H1 (cell line): ENCODE measurements at regions not wholly inside any gene's neighbourhood (a gene's known extent, or its start where the extent isn't known, plus 50 kb on each side); places are given as distances from the start of the nearest gene placed in this dataset.

Source experiments
- CTCF ChIA-PET: fragments of 300-600 bp; sonication (Branson Sonifier 250); formaldehyde crosslinking; loops from one replicate; lab custom pipeline; 2021; ENCODE audit not compliant: partially characterized antibody; lab: Charles Lee
- POLR2A ChIA-PET: fragments of 300-600 bp; sonication (Branson Sonifier 250); formaldehyde crosslinking; loops from one replicate; lab custom pipeline; 2021; ENCODE audit warnings: inconsistent platforms; ENCODE audit not compliant: partially characterized antibody; lab: Charles Lee
- DNase-seq, 2 experiments: peaks; one replicate each; pipeline versions ENCODE4 v3.0.0 to v3.0.0-alpha.2; 2010 to 2022; ENCODE audit warnings: low spot score in 2 of 2, low read depth in 1 of 2, mixed read lengths in 1 of 2
- FAIRE-seq: peaks from 2 replicates; lab custom pipeline; 2011; peaks lifted over from hg19 to GRCh38; lab: Jason Lieb, UNC
- H2AFZ ChIP-seq: 2 replicates; pipeline ENCODE4 v1.8.1; 2012; ENCODE audit warnings: low read length, inconsistent platforms
- H2AK5ac ChIP-seq: 2 replicates; pipeline ENCODE4 v1.6.1; 2013; ENCODE audit warnings: low read depth, low read length
- H2BK120ac ChIP-seq: replicated peaks from 2 replicates; pipeline ENCODE3; 2013; ENCODE audit warnings: low read depth, low read length, inconsistent platforms
- H2BK12ac ChIP-seq: 2 replicates; pipeline ENCODE4 v1.6.1; 2013; ENCODE audit warnings: low read depth, low read length
- H2BK15ac ChIP-seq: 2 replicates; pipeline ENCODE4 v1.6.1; 2013; ENCODE audit warnings: low read length
- H2BK20ac ChIP-seq: 2 replicates; pipeline ENCODE4 v1.6.1; 2013; ENCODE audit warnings: low read length
- H2BK5ac ChIP-seq: 2 replicates; pipeline ENCODE4 v1.6.1; 2013; ENCODE audit warnings: low read depth, low read length
- H3K14ac ChIP-seq: 2 replicates; pipeline ENCODE4 v1.6.1; 2013; ENCODE audit warnings: inconsistent platforms; ENCODE audit not compliant: insufficient read length
- H3K18ac ChIP-seq: 2 replicates; pipeline ENCODE4 v1.6.1; 2013; ENCODE audit warnings: low read length; ENCODE audit errors: extremely low read depth
- H3K23ac ChIP-seq: 2 replicates; pipeline ENCODE4 v1.6.1; 2013; ENCODE audit warnings: inconsistent platforms; ENCODE audit not compliant: insufficient read length
- H3K23me2 ChIP-seq: 2 replicates; pipeline ENCODE4 v1.6.1; 2013; ENCODE audit warnings: low read depth, low read length
- H3K27ac ChIP-seq: 2 replicates; pipeline ENCODE4 v1.6.1; 2011; ENCODE audit warnings: low read depth, low read length, inconsistent platforms
- H3K27me3 ChIP-seq, 4 experiments: replicated peaks in 1 of 4; 1 replicate in 1 of 4; 2 replicates in 3 of 4; pipeline versions ENCODE4 v1.6.1 to v1.8.1; 2011 to 2013; ENCODE audit warnings: low read length in 3 of 4, mild to moderate bottlenecking in 3 of 4, inconsistent platforms in 2 of 4, mixed read lengths in 2 of 4, moderate library complexity in 1 of 4; ENCODE audit not compliant: control insufficient read depth in 3 of 4, insufficient read depth in 3 of 4; ENCODE audit errors: extremely low read depth in 1 of 4
- H3K36me3 ChIP-seq, 4 experiments: 2 replicates each; pipeline versions ENCODE4 v1.6.1 to v1.8.1; 2011 to 2013; ENCODE audit warnings: mild to moderate bottlenecking in 4 of 4, low read length in 3 of 4, moderate library complexity in 2 of 4, control low read depth in 1 of 4, inconsistent platforms in 1 of 4; ENCODE audit not compliant: insufficient read depth in 4 of 4, control insufficient read depth in 2 of 4
- H3K4ac ChIP-seq: replicated peaks from 2 replicates; pipeline ENCODE3; 2013; ENCODE audit warnings: low read length, low read depth, mixed read lengths, inconsistent platforms; ENCODE audit not compliant: insufficient read length
- H3K4me1 ChIP-seq, 4 experiments: replicated peaks in 1 of 4; 1 replicate in 1 of 4; 2 replicates in 3 of 4; pipeline versions ENCODE4 v1.6.1 to v1.8.1; 2011 to 2013; ENCODE audit warnings: low read length in 3 of 4, inconsistent platforms in 2 of 4, mixed read lengths in 1 of 4; ENCODE audit not compliant: insufficient read depth in 4 of 4, control insufficient read depth in 3 of 4
- H3K4me2 ChIP-seq, 2 experiments: 2 replicates each; pipeline versions ENCODE4 v1.6.1 to v1.8.1; 2011 to 2013; ENCODE audit warnings: low read depth in 2 of 2, low read length in 2 of 2, control low read depth in 1 of 2, inconsistent platforms in 1 of 2, mild to moderate bottlenecking in 1 of 2; ENCODE audit not compliant: insufficient read depth in 1 of 2
- H3K4me3 ChIP-seq, 4 experiments: fragments of 200-600, 300-600 bp in 1 of 4; sonication (generic), shearing (Covaris generic), sonication (Bioruptor Twin) in 1 of 4; 2 replicates each; pipeline versions ENCODE4 v1.5.1 to v1.8.1; 2011 to 2016; ENCODE audit warnings: low read length in 4 of 4, low read depth in 3 of 4, control low read depth in 2 of 4, inconsistent platforms in 2 of 4, mild to moderate bottlenecking in 2 of 4, mixed read lengths in 1 of 4, moderate library complexity in 1 of 4; ENCODE audit not compliant: insufficient read depth in 2 of 4; ENCODE audit errors: extremely low read depth in 1 of 4
- H3K56ac ChIP-seq: replicated peaks from 2 replicates; pipeline ENCODE3; 2013; ENCODE audit warnings: low read depth, mild to moderate bottlenecking, mixed read lengths, low read length, inconsistent platforms; ENCODE audit not compliant: insufficient read length
- H3K79me1 ChIP-seq: 2 replicates; pipeline ENCODE4 v1.6.1; 2013; ENCODE audit warnings: low read depth, low read length, control low read depth
- H3K79me2 ChIP-seq, 2 experiments: 2 replicates each; pipeline versions ENCODE4 v1.6.1 to v1.8.1; 2012 to 2013; ENCODE audit warnings: low read length in 2 of 2, mild to moderate bottlenecking in 2 of 2, inconsistent platforms in 1 of 2; ENCODE audit not compliant: insufficient read depth in 2 of 2, control insufficient read depth in 1 of 2
- H3K9ac ChIP-seq, 4 experiments: replicated peaks in 1 of 4; 1 replicate in 1 of 4; 2 replicates in 3 of 4; pipeline versions ENCODE4 v1.6.1 to v1.8.1; 2011 to 2013; ENCODE audit warnings: low read depth in 3 of 4, low read length in 3 of 4, control low read depth in 2 of 4, mild to moderate bottlenecking in 2 of 4, moderate library complexity in 2 of 4, inconsistent platforms in 1 of 4; ENCODE audit errors: extremely low read depth in 1 of 4
- H3K9me3 ChIP-seq, 2 experiments: 2 replicates each; pipeline versions ENCODE4 v1.6.1 to v1.8.1; 2012 to 2013; ENCODE audit warnings: mild to moderate bottlenecking in 2 of 2, moderate library complexity in 2 of 2, control low read depth in 1 of 2, inconsistent platforms in 1 of 2, low read depth in 1 of 2, low read length in 1 of 2, mixed read lengths in 1 of 2; ENCODE audit not compliant: insufficient read depth in 2 of 2
- H4K20me1 ChIP-seq, 2 experiments: replicated peaks in 1 of 2; 2 replicates each; pipeline versions ENCODE3 to v1.8.1; 2011 to 2013; ENCODE audit warnings: inconsistent platforms in 2 of 2, low read length in 2 of 2, mild to moderate bottlenecking in 1 of 2; ENCODE audit not compliant: insufficient read depth in 2 of 2, control insufficient read depth in 1 of 2
- H4K5ac ChIP-seq: 2 replicates; pipeline ENCODE4 v1.6.1; 2013; ENCODE audit warnings: low read length, low read depth, mixed read lengths, inconsistent platforms; ENCODE audit not compliant: insufficient read length
- H4K8ac ChIP-seq: 2 replicates; pipeline ENCODE4 v1.8.0; 2013; ENCODE audit warnings: mild to moderate bottlenecking, moderate library complexity, low read length, inconsistent platforms; ENCODE audit not compliant: insufficient read depth; ENCODE audit errors: extremely low read depth
- H4K91ac ChIP-seq: replicated peaks from 2 replicates; pipeline ENCODE3; 2013; ENCODE audit warnings: low read length, mixed read lengths, inconsistent platforms; ENCODE audit not compliant: insufficient read length
- BCL11A ChIP-seq, 2 experiments: IDR thresholded peaks; one replicate each; pipeline ENCODE4 v1.6.1; 2011; ENCODE audit warnings: low read depth in 2 of 2, low read length in 2 of 2, mild to moderate bottlenecking in 2 of 2
- CEBPB ChIP-seq: IDR thresholded peaks from 2 replicates; pipeline ENCODE4 v1.6.1; 2012; ENCODE audit warnings: low read depth, low read length
- HDAC2 ChIP-seq, 2 experiments: fragments of 300-600 bp in 1 of 2; sonication (generic) in 1 of 2; IDR thresholded peaks; 2 replicates each; pipeline ENCODE4 v1.6.1; 2011 to 2012; ENCODE audit warnings: low read depth in 2 of 2, low read length in 2 of 2, mild to moderate bottlenecking in 2 of 2, moderate library complexity in 2 of 2, borderline replicate concordance in 1 of 2, inconsistent platforms in 1 of 2
- KDM1A ChIP-seq: fragments of 200-600, 300-600 bp; sonication (generic); IDR thresholded peaks from 2 replicates; pipeline ENCODE4 v1.7.1; 2016; ENCODE audit warnings: mild to moderate bottlenecking, low read length, borderline replicate concordance
- RNF2 ChIP-seq: fragments of 200-900, 300-1000 bp; sonication (generic); IDR thresholded peaks from 2 replicates; pipeline ENCODE4 v1.7.1; 2016; ENCODE audit warnings: borderline replicate concordance, low read depth, mild to moderate bottlenecking, antibody characterized with exemption, low read length; ENCODE audit not compliant: poor library complexity, severe bottlenecking; ENCODE audit errors: missing control alignments
- SAP30 ChIP-seq: fragments of 300-600 bp; sonication (generic); IDR thresholded peaks from 2 replicates; pipeline ENCODE4 v1.7.1; 2012; ENCODE audit warnings: low read length, moderate library complexity, mild to moderate bottlenecking, inconsistent platforms; ENCODE audit not compliant: insufficient read depth, insufficient replicate concordance
- WGBS, 2 experiments: shearing (Covaris generic) in 1 of 2; methylation state at CpG; one replicate each; pipeline versions ENCODE4 v1.1.6 to v1.1.7; 2013 to 2015; ENCODE audit warnings: low lambda C conversion rate in 2 of 2, mixed read lengths in 2 of 2, inconsistent platforms in 1 of 2, low coverage in 1 of 2, missing lambda C conversion rate in 1 of 2; ENCODE audit not compliant: insufficient replicate concordance in 2 of 2, insufficient coverage in 1 of 2, insufficient read length in 1 of 2; ENCODE audit errors: extremely low coverage in 1 of 2, missing lambda C conversion rate in 1 of 2; 5-methylcytosine and 5-hydroxymethylcytosine counted together

- H3K9ac ChIP-seq, result no peak overlapping the region
- no peaks in the 10 kb centered on the region for H3K23me2 ChIP-seq
- no peak for FAIRE-seq
- H3K79me2 ChIP-seq, result no peaks in the 10 kb centered on the region
- H3K27me3 ChIP-seq, result no peaks in the 10 kb centered on the region
- H2AFZ ChIP-seq, result no peak overlapping the region
- H3K79me1 ChIP-seq, result no peaks in the 10 kb centered on the region
- no peak overlapping the region for H3K4me2 ChIP-seq
- H4K91ac ChIP-seq, result no peak overlapping the region
- no peak overlapping the region for H3K56ac ChIP-seq
- H2BK120ac ChIP-seq, result no peak overlapping the region
- no peak overlapping the region for H3K4me3 ChIP-seq
- no peaks in the 10 kb centered on the region for H3K36me3 ChIP-seq
- ChIA-PET CTCF (interaction anchor here (1.0 kb wide), 1 partner anchor 8 kb away, joined by 3 read pairs; no protein-coding TSS in a partner anchor), POLR2A (no interaction called here)
- H2AK5ac ChIP-seq, result no peak overlapping the region
- H3K23ac ChIP-seq, result no peak overlapping the region
- H2BK5ac ChIP-seq, result no peak overlapping the region
- no peak for DNase-seq
- H2BK15ac ChIP-seq, result no peak overlapping the region
- H4K5ac ChIP-seq, result no peak overlapping the region
- no peak overlapping the region for H3K14ac ChIP-seq
- no peaks in the 10 kb centered on the region for H3K4me1 ChIP-seq
- no peaks in the 10 kb centered on the region for H3K9me3 ChIP-seq
- H2BK20ac ChIP-seq, result no peak overlapping the region
- no peak overlapping the region for H3K18ac ChIP-seq
- H4K20me1 ChIP-seq, result no peaks in the 10 kb centered on the region
- no peak overlapping the region for H3K4ac ChIP-seq
- H4K8ac ChIP-seq, result no peak overlapping the region
- no peak overlapping the region for H2BK12ac ChIP-seq
- WGBS, 2 experiments, result 93% methylated on average over 4 of the region's 4 CpGs; no CpG with 5 or more reads in 1 of the 2 experiments
- no peak for TF ChIP-seq BCL11A (IDR thresholded peaks at IDR 0.05; ENCODE audit: low read depth in 2 of 2, low read length in 2 of 2)
- TF ChIP-seq RNF2, result no peak
- no peak for TF ChIP-seq HDAC2 (IDR thresholded peaks at IDR 0.05; ENCODE audit: borderline replicate concordance in 1 of 2, low read depth in 2 of 2, low read length in 2 of 2)
- no peak for TF ChIP-seq CEBPB
- TF ChIP-seq KDM1A, result no peak
- no peak for TF ChIP-seq SAP30
- no peak overlapping the region for H3K27ac ChIP-seq
Observed at GRCh38 chr9:73761905-73762304, 610.2 kb downstream of the ANXA1 start.
